GM21619 (cell line): ENCODE measurements at regions not wholly inside any gene's neighbourhood (a gene's known extent, or its start where the extent isn't known, plus 50 kb on each side); places are given as distances from the start of the nearest gene placed in this dataset.
A peak's percentile ranks its signal among the peaks of the same experiment; 100 is the strongest.
"Not testable (repeated sequence)": the region's sequence is repeated elsewhere in the genome, so short reads cannot be mapped to it uniquely, and the experiment has no call there.

Experiments
- ATAC-seq: cut with Tn5 transposase; IDR thresholded peaks from one replicate; pipeline ENCODE4 v1.9.1; 2021; ENCODE audit not compliant: unreplicated experiment

GRCh38 chr11:93032580-93032979 is 63.1 kb downstream of the MTNR1B start:
- ATAC-seq, result no peak

- no peak for ATAC-seq
Observed at GRCh38 chr11:93033093-93033492, 63.6 kb downstream of the MTNR1B start.

- no peak for ATAC-seq
Observed at GRCh38 chr11:93034031-93034722, 64.7 kb downstream of the MTNR1B start.

GRCh38 chr11:93034723-93035039 is 65.2 kb downstream of the MTNR1B start:
- ATAC-seq, result no peak

GRCh38 chr11:93038521-93038920 is 69.1 kb downstream of the MTNR1B start:
- ATAC-seq, result no peak

GRCh38 chr11:93039531-93040240 is 70.2 kb downstream of the MTNR1B start:
- ATAC-seq, result no peak

GRCh38 chr11:93041682-93042081 is 72.2 kb downstream of the MTNR1B start:
- no peak for ATAC-seq

GRCh38 chr11:93043186-93043585 is 73.7 kb downstream of the MTNR1B start:
- not testable (repeated sequence) for ATAC-seq

GRCh38 chr11:93049740-93050139 is 80.3 kb downstream of the MTNR1B start:
- no peak for ATAC-seq

GRCh38 chr11:93051186-93051585 is 81.7 kb downstream of the MTNR1B start:
- no peak for ATAC-seq

GRCh38 chr11:93053864-93054263 is 84.4 kb downstream of the MTNR1B start:
- ATAC-seq, result no peak

- ATAC-seq, result no peak
Observed at GRCh38 chr11:93054279-93054678, 84.8 kb downstream of the MTNR1B start.

GRCh38 chr11:93054881-93055280 is 85.4 kb downstream of the MTNR1B start:
- peak; percentile 61 for ATAC-seq

- no peak for ATAC-seq
Observed at GRCh38 chr11:93059117-93059957, 89.9 kb downstream of the MTNR1B start.

- ATAC-seq, result no peak
Observed at GRCh38 chr11:93063086-93063485, 93.6 kb downstream of the MTNR1B start.

GRCh38 chr11:93065074-93065674 is 95.7 kb downstream of the MTNR1B start:
- ATAC-seq, result not testable (repeated sequence)

GRCh38 chr11:93067881-93068390 is 98.5 kb downstream of the MTNR1B start:
- no peak for ATAC-seq

- ATAC-seq, result no peak
Observed at GRCh38 chr11:93072229-93072914, 102.9 kb downstream of the MTNR1B start.

- no peak for ATAC-seq
Observed at GRCh38 chr11:93073026-93073425, 103.6 kb downstream of the MTNR1B start.

- ATAC-seq, result no peak
Observed at GRCh38 chr11:93073508-93074280, 104.2 kb downstream of the MTNR1B start.
